HG02938 (cell line): ENCODE measurements at regions not wholly inside any gene's neighbourhood (a gene's known extent, or its start where the extent isn't known, plus 50 kb on each side); places are given as distances from the start of the nearest gene placed in this dataset.
"Not testable (repeated sequence)": the region's sequence is repeated elsewhere in the genome, so short reads cannot be mapped to it uniquely, and the experiment has no call there.

Source experiments
- ATAC-seq: cut with Tn5 transposase; IDR thresholded peaks from one replicate; pipeline ENCODE4 v1.9.1; 2021; ENCODE audit warnings: mild to moderate bottlenecking, moderate library complexity; ENCODE audit not compliant: unreplicated experiment

- ATAC-seq = no peak
These were observed 816.5 kb downstream of the EFNA5 start for GRCh38 chr5:106854105-106854687.

GRCh38 chr5:106853266-106853665, 817.5 kb downstream of the EFNA5 start:
- no peak for ATAC-seq

- no peak for ATAC-seq
These were observed 821.5 kb downstream of the EFNA5 start for GRCh38 chr5:106849266-106849665.

GRCh38 chr5:106843812-106844416, 826.8 kb downstream of the EFNA5 start:
- ATAC-seq = peak; percentile 89

GRCh38 chr5:106833517-106833916, 837.2 kb downstream of the EFNA5 start:
- no peak for ATAC-seq

- no peak for ATAC-seq
These were observed 843.7 kb downstream of the EFNA5 start for GRCh38 chr5:106827061-106827460.

- ATAC-seq = no peak
These were observed 845.4 kb downstream of the EFNA5 start for GRCh38 chr5:106825374-106825773.

- ATAC-seq = no peak
These were observed 847.9 kb downstream of the EFNA5 start for GRCh38 chr5:106822851-106823250.

GRCh38 chr5:106818552-106818951, 852.2 kb downstream of the EFNA5 start:
- no peak for ATAC-seq

- no peak for ATAC-seq
These were observed 855.8 kb downstream of the EFNA5 start for GRCh38 chr5:106814961-106815360.

- ATAC-seq = no peak
These were observed 869.2 kb downstream of the EFNA5 start for GRCh38 chr5:106801554-106801953.

- no peak for ATAC-seq
These were observed 872.7 kb downstream of the EFNA5 start for GRCh38 chr5:106797996-106798395.

- no peak for ATAC-seq
These were observed 874.7 kb downstream of the EFNA5 start for GRCh38 chr5:106796081-106796480.

GRCh38 chr5:106784846-106785245, 885.9 kb downstream of the EFNA5 start:
- ATAC-seq = no peak

GRCh38 chr5:106780355-106780754, 890.4 kb downstream of the EFNA5 start:
- no peak for ATAC-seq

- ATAC-seq = not testable (repeated sequence)
These were observed 894.2 kb downstream of the EFNA5 start for GRCh38 chr5:106776515-106776914.

- ATAC-seq = no peak
These were observed 902.3 kb downstream of the EFNA5 start for GRCh38 chr5:106768392-106768791.

GRCh38 chr5:106766916-106767315, 903.8 kb downstream of the EFNA5 start:
- ATAC-seq = no peak

GRCh38 chr5:106759581-106759980, 911.2 kb downstream of the EFNA5 start:
- no peak for ATAC-seq

- ATAC-seq = no peak
These were observed 911.6 kb downstream of the EFNA5 start for GRCh38 chr5:106759152-106759551.

GRCh38 chr5:106757672-106758071, 913.1 kb downstream of the EFNA5 start:
- ATAC-seq = no peak

GRCh38 chr5:106755789-106756188, 914.9 kb downstream of the EFNA5 start:
- no peak for ATAC-seq

GRCh38 chr5:106755066-106755465, 915.7 kb downstream of the EFNA5 start:
- no peak for ATAC-seq
